Body of pancreas (tissue), 4 donors: ENCODE measurements at regions not wholly inside any gene's neighbourhood (a gene's known extent, or its start where the extent isn't known, plus 50 kb on each side); places are given as distances from the start of the nearest gene placed in this dataset.

ENCODE experiments used
- POLR2A ChIP-seq, 3 donors: fragments of 450-650 bp; IDR thresholded peaks; one replicate each; pipeline ENCODE4 v1.6.1; 2016; ENCODE audit warnings: antibody characterized with exemption in 3 of 3, mild to moderate bottlenecking in 2 of 3
- TF ChIP-seq, protein P1 (sequence below), 7 experiments: fragments of 450-650 bp in 4 of 7; fragments of 200-600 bp in 3 of 7; sonication (generic) in 3 of 7; IDR thresholded peaks; one replicate each; pipeline ENCODE4 v1.5.1; 2016 to 2019; ENCODE audit warnings: antibody characterized with exemption in 7 of 7

DNA sequence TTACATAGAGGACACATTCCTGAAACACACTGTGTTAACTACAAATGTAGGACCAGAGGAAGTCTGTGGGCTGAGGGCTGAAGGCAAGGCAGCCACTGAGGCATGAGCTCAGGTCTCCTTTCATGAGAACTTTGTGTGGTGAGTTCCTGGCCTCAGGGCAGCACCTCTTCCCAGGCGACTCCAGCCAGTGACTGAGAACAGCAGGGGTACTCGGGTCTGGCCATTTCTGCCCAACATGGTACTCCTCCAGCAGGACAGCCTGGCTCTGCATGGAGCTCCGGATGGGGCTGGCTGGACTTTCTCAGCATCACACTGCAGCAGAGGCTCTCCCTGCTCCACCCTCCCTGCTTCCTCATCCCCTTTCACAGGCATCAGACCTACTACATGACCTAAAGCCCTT is 125.5 kb upstream of the SPATS2L start:
- TF ChIP-seq, protein P1, sequence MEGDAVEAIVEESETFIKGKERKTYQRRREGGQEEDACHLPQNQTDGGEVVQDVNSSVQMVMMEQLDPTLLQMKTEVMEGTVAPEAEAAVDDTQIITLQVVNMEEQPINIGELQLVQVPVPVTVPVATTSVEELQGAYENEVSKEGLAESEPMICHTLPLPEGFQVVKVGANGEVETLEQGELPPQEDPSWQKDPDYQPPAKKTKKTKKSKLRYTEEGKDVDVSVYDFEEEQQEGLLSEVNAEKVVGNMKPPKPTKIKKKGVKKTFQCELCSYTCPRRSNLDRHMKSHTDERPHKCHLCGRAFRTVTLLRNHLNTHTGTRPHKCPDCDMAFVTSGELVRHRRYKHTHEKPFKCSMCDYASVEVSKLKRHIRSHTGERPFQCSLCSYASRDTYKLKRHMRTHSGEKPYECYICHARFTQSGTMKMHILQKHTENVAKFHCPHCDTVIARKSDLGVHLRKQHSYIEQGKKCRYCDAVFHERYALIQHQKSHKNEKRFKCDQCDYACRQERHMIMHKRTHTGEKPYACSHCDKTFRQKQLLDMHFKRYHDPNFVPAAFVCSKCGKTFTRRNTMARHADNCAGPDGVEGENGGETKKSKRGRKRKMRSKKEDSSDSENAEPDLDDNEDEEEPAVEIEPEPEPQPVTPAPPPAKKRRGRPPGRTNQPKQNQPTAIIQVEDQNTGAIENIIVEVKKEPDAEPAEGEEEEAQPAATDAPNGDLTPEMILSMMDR (IDR thresholded peaks at IDR 0.05): no peak
- TF ChIP-seq POLR2A (IDR thresholded peaks at IDR 0.05): no peak
